K562 (cell line): ENCODE measurements at regions not wholly inside any gene's neighbourhood (a gene's known extent, or its start where the extent isn't known, plus 50 kb on each side); places are given as distances from the start of the nearest gene placed in this dataset.

Experiments
- FOSL1 ChIP-seq: fragments of 200-800 bp; sonication (Bioruptor generic); conservative IDR thresholded peaks from 2 replicates; pipeline ENCODE4 v1.6.1; 2016; ENCODE audit warnings: missing genetic modification characterization, missing compliant biosample characterization
- NELFE ChIP-seq: IDR thresholded peaks from 2 replicates; pipeline ENCODE4 v1.6.1; 2011; ENCODE audit warnings: mild to moderate bottlenecking; ENCODE audit not compliant: insufficient read depth, insufficient read length
- PHF20 ChIP-seq: fragments of 450-650 bp; IDR thresholded peaks from 2 replicates; pipeline ENCODE4 v1.6.1; 2018; ENCODE audit not compliant: partially characterized antibody
- POLR2A ChIP-seq: fragments of 450-650 bp; conservative IDR thresholded peaks from 2 replicates; pipeline ENCODE4 v1.6.1; 2016
- RBM17 ChIP-seq: fragments of 200-400 bp; formaldehyde crosslinking; IDR thresholded peaks from 2 replicates; pipeline ENCODE4 v1.6.1; 2017; ENCODE audit warnings: low read depth, mild to moderate bottlenecking, low read length, borderline replicate concordance
- REST ChIP-seq, 2 experiments: fragments of 450-650 bp; formaldehyde crosslinking in 1 of 2; IDR thresholded peaks; 2 replicates each; pipeline versions ENCODE4 v1.4.0 to v1.6.1; 2014 to 2020; ENCODE audit warnings: mild to moderate bottlenecking in 2 of 2, borderline replicate concordance in 1 of 2, low read depth in 1 of 2
- RFX5 ChIP-seq: IDR thresholded peaks from 2 replicates; pipeline ENCODE4 v1.6.1; 2011; ENCODE audit warnings: low read depth, mild to moderate bottlenecking, improper control_type of control experiment, low read length
- TRIM28 ChIP-seq: fragments of 450-650 bp; IDR thresholded peaks from 2 replicates; pipeline ENCODE4 v1.6.1; 2017
- ZNF224 ChIP-seq: sonication (generic); formaldehyde crosslinking; IDR thresholded peaks from 2 replicates; pipeline ENCODE4 v1.8.0; 2022; ENCODE audit warnings: mild to moderate bottlenecking, missing genetic modification reagents
- ZNF384 ChIP-seq: IDR thresholded peaks from 2 replicates; pipeline ENCODE4 v1.6.1; 2012; ENCODE audit warnings: low read depth, low read length, improper control_type of control experiment
- TF ChIP-seq, protein P1 (sequence below), 3 experiments: IDR thresholded peaks in 2 of 3; conservative IDR thresholded peaks in 1 of 3; 2 replicates each; pipeline ENCODE4 v1.5.1; 2011 to 2012; ENCODE audit warnings: low read length in 3 of 3, mild to moderate bottlenecking in 3 of 3, control low read depth in 2 of 3, improper control_type of control experiment in 1 of 3, inconsistent platforms in 1 of 3, low read depth in 1 of 3, mixed read lengths in 1 of 3, moderate library complexity in 1 of 3; ENCODE audit not compliant: insufficient read depth in 2 of 3

DNA sequence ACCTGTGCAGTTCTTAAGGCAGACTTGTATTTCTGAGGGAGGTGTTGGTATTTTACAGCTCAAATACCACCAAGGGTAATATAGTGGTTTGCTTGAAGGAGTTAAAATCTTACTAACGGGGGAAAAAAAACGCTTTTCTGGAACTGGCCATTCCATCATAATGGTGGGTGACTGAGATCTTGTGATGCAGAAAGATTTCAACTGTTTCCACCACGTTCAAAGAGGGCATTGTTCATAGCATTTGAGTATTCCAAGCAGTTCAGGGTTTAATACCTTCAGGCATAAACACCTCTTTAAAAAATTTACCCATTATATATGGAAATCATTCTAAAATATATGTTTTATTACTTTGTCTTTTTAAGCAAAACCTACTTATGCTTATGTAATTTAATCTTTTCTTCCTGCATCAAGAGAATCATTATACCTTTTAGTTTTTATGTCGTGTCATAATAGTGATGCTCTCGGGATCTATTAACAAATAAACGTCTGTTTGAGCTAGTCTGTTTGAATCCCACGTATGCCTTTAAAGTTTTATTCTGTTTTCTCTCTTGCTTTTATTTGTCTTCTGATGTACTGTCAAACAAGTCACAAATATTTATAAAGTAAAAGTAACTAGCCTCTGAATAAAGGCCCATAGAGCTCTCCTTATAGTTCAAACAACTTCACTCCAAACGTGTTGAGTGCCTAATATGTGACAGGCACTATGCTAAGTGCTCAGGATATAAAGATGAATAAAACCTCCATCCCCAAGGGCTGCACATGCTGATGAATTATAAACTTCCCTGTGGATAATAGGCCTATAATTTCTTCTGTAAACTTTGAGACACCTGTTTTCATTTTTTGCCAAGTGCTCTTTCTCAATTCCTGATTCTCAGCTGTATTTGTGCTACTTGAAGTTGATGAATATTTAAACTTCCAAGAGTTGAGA lies 298.8 kb upstream of the FERMT1 start:
- TF ChIP-seq TRIM28: no peak
- TF ChIP-seq POLR2A: no peak
- TF ChIP-seq NELFE: no peak
- no peak for TF ChIP-seq PHF20
- no peak for TF ChIP-seq ZNF224 (CRISPR knock-in tag)
- no peak for TF ChIP-seq FOSL1 (tag)
- no peak for TF ChIP-seq RBM17
- TF ChIP-seq ZNF384: no peak
- TF ChIP-seq RFX5: no peak
- TF ChIP-seq, protein P1, sequence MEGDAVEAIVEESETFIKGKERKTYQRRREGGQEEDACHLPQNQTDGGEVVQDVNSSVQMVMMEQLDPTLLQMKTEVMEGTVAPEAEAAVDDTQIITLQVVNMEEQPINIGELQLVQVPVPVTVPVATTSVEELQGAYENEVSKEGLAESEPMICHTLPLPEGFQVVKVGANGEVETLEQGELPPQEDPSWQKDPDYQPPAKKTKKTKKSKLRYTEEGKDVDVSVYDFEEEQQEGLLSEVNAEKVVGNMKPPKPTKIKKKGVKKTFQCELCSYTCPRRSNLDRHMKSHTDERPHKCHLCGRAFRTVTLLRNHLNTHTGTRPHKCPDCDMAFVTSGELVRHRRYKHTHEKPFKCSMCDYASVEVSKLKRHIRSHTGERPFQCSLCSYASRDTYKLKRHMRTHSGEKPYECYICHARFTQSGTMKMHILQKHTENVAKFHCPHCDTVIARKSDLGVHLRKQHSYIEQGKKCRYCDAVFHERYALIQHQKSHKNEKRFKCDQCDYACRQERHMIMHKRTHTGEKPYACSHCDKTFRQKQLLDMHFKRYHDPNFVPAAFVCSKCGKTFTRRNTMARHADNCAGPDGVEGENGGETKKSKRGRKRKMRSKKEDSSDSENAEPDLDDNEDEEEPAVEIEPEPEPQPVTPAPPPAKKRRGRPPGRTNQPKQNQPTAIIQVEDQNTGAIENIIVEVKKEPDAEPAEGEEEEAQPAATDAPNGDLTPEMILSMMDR (IDR thresholded peaks at IDR 0.05 in 2 of 3, conservative IDR thresholded peaks at IDR 0.05 in 1 of 3; ENCODE audit: insufficient read depth in 2 of 3, low read depth in 1 of 3, low read length in 3 of 3): no peak
- no peak for TF ChIP-seq REST (IDR thresholded peaks at IDR 0.05; ENCODE audit: borderline replicate concordance)
- TF ChIP-seq REST (CRISPR knock-in tag; IDR thresholded peaks at IDR 0.05; ENCODE audit: low read depth): no peak
